WTC11 (cell line): ENCODE measurements at regions not wholly inside any gene's neighbourhood (a gene's known extent, or its start where the extent isn't known, plus 50 kb on each side); places are given as distances from the start of the nearest gene placed in this dataset.

Experiments
- ATAC-seq: fragments of 200-7000 bp; cut with Tn5 transposase; 2 replicates; pipeline ENCODE4 v1.10.0; 2021; ENCODE audit warnings: mild to moderate bottlenecking, moderate library complexity
- CTCF ChIA-PET: fragments of 300-600 bp; sonication (Branson Sonifier 250); formaldehyde crosslinking; loops from one replicate; lab custom pipeline; 2021; ENCODE audit warnings: antibody characterized with exemption; lab: Charles Lee
- POLR2A ChIA-PET: fragments of 350-600 bp; sonication (Branson Sonifier 250); formaldehyde crosslinking; loops from one replicate; lab custom pipeline; 2021; ENCODE audit warnings: antibody characterized with exemption; lab: Charles Lee
- DNase-seq: peaks from one replicate; pipeline ENCODE4 v3.0.0; 2021; ENCODE audit warnings: low spot score
- H3K27ac Mint-ChIP-seq: 2 replicates; pipeline ENCODE4 v1.8.0; 2021; ENCODE audit warnings: mixed read lengths
- H3K27me3 Mint-ChIP-seq: 2 replicates; pipeline ENCODE4 v1.8.0; 2021; ENCODE audit warnings: low read depth, mild to moderate bottlenecking, moderate library complexity, mixed read lengths
- H3K36me3 Mint-ChIP-seq: 2 replicates; pipeline ENCODE4 v1.8.0; 2021; ENCODE audit warnings: mixed read lengths
- H3K4me1 Mint-ChIP-seq: 2 replicates; pipeline ENCODE4 v1.8.0; 2022; ENCODE audit warnings: mixed read lengths
- H3K4me3 Mint-ChIP-seq: 2 replicates; pipeline ENCODE4 v1.8.0; 2021; ENCODE audit warnings: mild to moderate bottlenecking, moderate library complexity, mixed read lengths
- H3K9me3 Mint-ChIP-seq: 2 replicates; pipeline ENCODE4 v1.8.0; 2021; ENCODE audit warnings: mixed read lengths
- ELF4 ChIP-seq: sonication (generic); formaldehyde crosslinking; IDR thresholded peaks from 2 replicates; pipeline ENCODE4 v1.8.1; 2022; ENCODE audit warnings: low read depth, mild to moderate bottlenecking, moderate library complexity, missing genetic modification reagents
- GABPB1 ChIP-seq: sonication (generic); formaldehyde crosslinking; IDR thresholded peaks from 2 replicates; pipeline ENCODE4 v1.8.1; 2023; ENCODE audit warnings: mild to moderate bottlenecking, missing genetic modification reagents
- GRHL2 ChIP-seq: fragments of 250-450 bp; sonication (Bioruptor Pico); IDR thresholded peaks from 2 replicates; pipeline ENCODE4 v1.8.0; 2022; ENCODE audit warnings: mild to moderate bottlenecking, moderate library complexity; ENCODE audit not compliant: insufficient replicate concordance, severe bottlenecking
- JAZF1 ChIP-seq: fragments of 250-450 bp; sonication (Bioruptor Pico); IDR thresholded peaks from 2 replicates; pipeline ENCODE4 v1.9.0; 2021; ENCODE audit warnings: moderate library complexity, mild to moderate bottlenecking, inconsistent platforms
- KAT7 ChIP-seq: sonication (generic); formaldehyde crosslinking; IDR thresholded peaks from 2 replicates; pipeline ENCODE4 v1.8.1; 2023; ENCODE audit warnings: missing genetic modification reagents, mild to moderate bottlenecking, borderline replicate concordance
- MLX ChIP-seq: sonication (generic); formaldehyde crosslinking; IDR thresholded peaks from 2 replicates; pipeline ENCODE4 v1.8.1; 2023; ENCODE audit warnings: mild to moderate bottlenecking, missing genetic modification reagents, moderate library complexity
- NFATC4 ChIP-seq: fragments of 250-450 bp; sonication (Bioruptor Pico); IDR thresholded peaks from 2 replicates; pipeline ENCODE4 v1.9.0; 2021; ENCODE audit warnings: mild to moderate bottlenecking
- NFE2L1 ChIP-seq: sonication (generic); formaldehyde crosslinking; IDR thresholded peaks from 2 replicates; pipeline ENCODE4 v1.8.1; 2023; ENCODE audit warnings: missing genetic modification reagents
- NR1H2 ChIP-seq: sonication (generic); formaldehyde crosslinking; IDR thresholded peaks from 2 replicates; pipeline ENCODE4 v1.9.0; 2021; ENCODE audit warnings: mild to moderate bottlenecking, moderate library complexity, missing genetic modification reagents
- NR3C1 ChIP-seq: sonication (generic); formaldehyde crosslinking; conservative IDR thresholded peaks from 2 replicates; pipeline ENCODE4 v1.8.1; 2023; ENCODE audit warnings: low read depth, mild to moderate bottlenecking, missing genetic modification reagents
- PREB ChIP-seq: sonication (generic); formaldehyde crosslinking; IDR thresholded peaks from 2 replicates; pipeline ENCODE4 v1.8.1; 2022; ENCODE audit warnings: mild to moderate bottlenecking, missing genetic modification reagents, moderate library complexity, borderline replicate concordance
- RELA ChIP-seq: sonication (generic); formaldehyde crosslinking; IDR thresholded peaks from 2 replicates; pipeline ENCODE4 v1.8.1; 2022; ENCODE audit warnings: missing genetic modification reagents, mild to moderate bottlenecking, borderline replicate concordance
- TEAD1 ChIP-seq: sonication (generic); formaldehyde crosslinking; IDR thresholded peaks from 2 replicates; pipeline ENCODE4 v1.8.0; 2022; ENCODE audit warnings: mild to moderate bottlenecking, missing genetic modification reagents
- USF2 ChIP-seq: sonication (generic); formaldehyde crosslinking; IDR thresholded peaks from 2 replicates; pipeline ENCODE4 v1.8.1; 2023; ENCODE audit warnings: mild to moderate bottlenecking, missing genetic modification reagents, moderate library complexity
- ZNF138 ChIP-seq: sonication (generic); formaldehyde crosslinking; conservative IDR thresholded peaks from 2 replicates; pipeline ENCODE4 v1.8.1; 2022; ENCODE audit warnings: mild to moderate bottlenecking, moderate library complexity, missing genetic modification reagents
- ZNF263 ChIP-seq: sonication (generic); formaldehyde crosslinking; IDR thresholded peaks from 2 replicates; pipeline ENCODE4 v1.8.1; 2022; ENCODE audit warnings: low read depth, mild to moderate bottlenecking, moderate library complexity, missing genetic modification reagents
- ZNF416 ChIP-seq: fragments of 250-450 bp; sonication (Bioruptor Pico); IDR thresholded peaks from 2 replicates; pipeline ENCODE4 v1.9.0; 2021; ENCODE audit warnings: mild to moderate bottlenecking, inconsistent platforms
- ZSCAN18 ChIP-seq: fragments of 250-450 bp; sonication (Bioruptor Pico); IDR thresholded peaks from 2 replicates; pipeline ENCODE4 v2.1.2; 2022; ENCODE audit warnings: mild to moderate bottlenecking, moderate library complexity
- TF ChIP-seq, protein P1 (sequence below): fragments of 250-450 bp; sonication (Bioruptor Pico); IDR thresholded peaks from 2 replicates; pipeline ENCODE4 v1.8.0; 2021; ENCODE audit warnings: mild to moderate bottlenecking
- TF ChIP-seq, protein P2 (sequence below): sonication (generic); formaldehyde crosslinking; IDR thresholded peaks from 2 replicates; pipeline ENCODE4 v1.8.1; 2022; ENCODE audit warnings: mild to moderate bottlenecking, moderate library complexity, missing genetic modification reagents
- TF ChIP-seq, protein P3 (sequence below): fragments of 250-450 bp; sonication (Bioruptor Pico); IDR thresholded peaks from 2 replicates; pipeline ENCODE4 v1.9.0; 2021; ENCODE audit warnings: mild to moderate bottlenecking
- TF ChIP-seq, protein P4 (sequence below): sonication (generic); formaldehyde crosslinking; IDR thresholded peaks from 2 replicates; pipeline ENCODE4 v1.8.1; 2023; ENCODE audit warnings: mild to moderate bottlenecking, moderate library complexity, missing genetic modification reagents

DNA sequence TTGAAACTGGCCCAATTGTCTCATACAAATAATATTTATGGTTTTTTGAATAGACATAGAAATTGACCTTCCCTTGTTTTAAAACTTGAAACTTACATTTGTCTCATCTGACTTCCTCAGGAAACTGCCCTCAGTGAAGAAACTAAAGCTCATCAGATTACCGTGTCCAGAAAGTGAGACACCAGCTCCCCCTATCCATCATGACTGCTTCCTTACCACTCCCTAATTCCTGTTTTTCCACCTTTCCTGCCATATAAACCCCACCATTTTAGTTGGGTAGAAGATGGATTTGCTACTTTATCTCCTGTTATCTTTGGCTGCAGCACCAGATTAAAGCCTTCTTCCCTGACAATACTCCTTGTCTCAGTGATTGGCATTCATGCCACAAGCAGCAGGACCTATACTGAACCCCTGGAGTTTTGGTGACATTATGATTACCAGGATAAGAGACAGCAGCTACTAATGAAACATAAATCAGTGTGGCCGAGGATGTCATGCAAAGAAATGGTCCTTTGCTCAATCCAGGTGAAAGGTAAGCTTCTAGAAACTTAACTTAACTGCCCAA is 1627.6 kb upstream of the ZEB2 start (continued):
- TF ChIP-seq GRHL2 (CRISPR knock-in tag) (no peak), GABPB1 (CRISPR knock-in tag) (no peak), ELF4 (no peak), PREB (no peak), MLX (CRISPR knock-in tag) (no peak), ZNF416 (CRISPR knock-in tag) (no peak), USF2 (CRISPR knock-in tag) (no peak), TEAD1 (CRISPR knock-in tag) (no peak), KAT7 (CRISPR knock-in tag) (no peak)

DNA sequence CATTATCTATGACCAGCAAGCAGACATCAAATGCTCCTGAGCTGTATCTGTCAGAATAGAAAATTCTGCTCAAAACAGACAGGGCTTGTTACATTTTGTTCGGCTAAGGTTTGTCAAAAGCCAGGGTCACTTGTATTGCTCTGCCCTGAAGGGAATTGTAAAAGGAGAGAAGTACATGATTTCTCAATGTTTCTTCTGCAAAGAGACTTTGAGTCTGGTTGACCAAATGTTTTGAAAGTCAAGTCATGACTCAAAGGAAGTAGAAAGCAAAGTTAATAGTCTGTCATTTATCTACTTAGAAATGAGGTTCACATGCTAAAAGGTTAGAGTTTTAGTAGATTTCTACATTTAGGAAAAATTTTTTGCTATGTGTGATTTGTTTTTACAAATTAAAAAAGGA is 1624.1 kb upstream of the ZEB2 start:
- no peaks in the 10 kb centered on the region for H3K36me3 Mint-ChIP-seq
- H3K9me3 Mint-ChIP-seq: no peaks in the 10 kb centered on the region
- ATAC-seq (no peak), DNase-seq (no peak)
- CTCF ChIA-PET: no interaction called here
- TF ChIP-seq, protein P1, sequence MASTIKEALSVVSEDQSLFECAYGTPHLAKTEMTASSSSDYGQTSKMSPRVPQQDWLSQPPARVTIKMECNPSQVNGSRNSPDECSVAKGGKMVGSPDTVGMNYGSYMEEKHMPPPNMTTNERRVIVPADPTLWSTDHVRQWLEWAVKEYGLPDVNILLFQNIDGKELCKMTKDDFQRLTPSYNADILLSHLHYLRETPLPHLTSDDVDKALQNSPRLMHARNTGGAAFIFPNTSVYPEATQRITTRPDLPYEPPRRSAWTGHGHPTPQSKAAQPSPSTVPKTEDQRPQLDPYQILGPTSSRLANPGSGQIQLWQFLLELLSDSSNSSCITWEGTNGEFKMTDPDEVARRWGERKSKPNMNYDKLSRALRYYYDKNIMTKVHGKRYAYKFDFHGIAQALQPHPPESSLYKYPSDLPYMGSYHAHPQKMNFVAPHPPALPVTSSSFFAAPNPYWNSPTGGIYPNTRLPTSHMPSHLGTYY: no peak
- TF ChIP-seq NR1H2 (CRISPR knock-in tag) (no peak), ZNF263 (no peak), USF2 (CRISPR knock-in tag) (no peak), ZNF416 (CRISPR knock-in tag) (no peak)
- no peak overlapping the region for H3K4me3 Mint-ChIP-seq
- POLR2A ChIA-PET: interaction anchor here (0.6 kb wide), 1 partner anchor 313 kb away, joined by 11 read pairs; no protein-coding TSS in a partner anchor
- H3K27ac Mint-ChIP-seq: no peak overlapping the region
- 0 out of 2 replicates have a peak, but pooled peaks cover 2% of the 10 kb centered on the region for H3K4me1 Mint-ChIP-seq
- H3K27me3 Mint-ChIP-seq: no peaks in the 10 kb centered on the region

DNA sequence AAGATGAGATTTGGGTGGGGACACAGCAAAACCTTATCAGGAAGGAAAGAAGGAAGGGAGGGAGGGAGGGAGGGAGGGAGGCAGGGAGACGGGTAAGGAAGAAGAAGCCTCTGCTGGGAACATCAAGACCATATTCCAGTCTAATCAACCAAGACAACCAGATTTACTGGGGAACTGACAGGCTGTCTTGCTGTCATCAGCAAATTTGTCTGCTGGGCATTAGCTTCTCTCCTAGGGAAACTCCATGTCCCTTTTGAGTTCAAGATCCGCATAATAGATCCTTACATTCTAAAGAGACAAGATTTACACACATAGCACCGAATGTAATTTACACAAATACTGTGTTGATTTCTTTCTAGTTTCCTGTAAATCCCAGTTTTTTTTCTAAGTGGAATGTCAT is 1618.9 kb upstream of the ZEB2 start:
- peaks cover 12% of the 10 kb centered on the region; the same call in 1 of the 2 replicates for H3K36me3 Mint-ChIP-seq
- no peak overlapping the region for H3K4me3 Mint-ChIP-seq
- TF ChIP-seq NR3C1 (no peak), RELA (CRISPR knock-in tag) (no peak), ZSCAN18 (CRISPR knock-in tag) (no peak), MLX (CRISPR knock-in tag) (no peak), JAZF1 (CRISPR knock-in tag) (no peak), NFE2L1 (CRISPR knock-in tag) (no peak), ZNF138 (CRISPR knock-in tag) (no peak), NFATC4 (CRISPR knock-in tag) (no peak)
- TF ChIP-seq, protein P2, sequence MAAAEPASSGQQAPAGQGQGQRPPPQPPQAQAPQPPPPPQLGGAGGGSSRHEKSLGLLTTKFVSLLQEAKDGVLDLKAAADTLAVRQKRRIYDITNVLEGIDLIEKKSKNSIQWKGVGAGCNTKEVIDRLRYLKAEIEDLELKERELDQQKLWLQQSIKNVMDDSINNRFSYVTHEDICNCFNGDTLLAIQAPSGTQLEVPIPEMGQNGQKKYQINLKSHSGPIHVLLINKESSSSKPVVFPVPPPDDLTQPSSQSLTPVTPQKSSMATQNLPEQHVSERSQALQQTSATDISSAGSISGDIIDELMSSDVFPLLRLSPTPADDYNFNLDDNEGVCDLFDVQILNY: no peak
- TF ChIP-seq, protein P3, sequence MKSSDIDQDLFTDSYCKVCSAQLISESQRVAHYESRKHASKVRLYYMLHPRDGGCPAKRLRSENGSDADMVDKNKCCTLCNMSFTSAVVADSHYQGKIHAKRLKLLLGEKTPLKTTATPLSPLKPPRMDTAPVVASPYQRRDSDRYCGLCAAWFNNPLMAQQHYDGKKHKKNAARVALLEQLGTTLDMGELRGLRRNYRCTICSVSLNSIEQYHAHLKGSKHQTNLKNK: no peak
- TF ChIP-seq, protein P4, sequence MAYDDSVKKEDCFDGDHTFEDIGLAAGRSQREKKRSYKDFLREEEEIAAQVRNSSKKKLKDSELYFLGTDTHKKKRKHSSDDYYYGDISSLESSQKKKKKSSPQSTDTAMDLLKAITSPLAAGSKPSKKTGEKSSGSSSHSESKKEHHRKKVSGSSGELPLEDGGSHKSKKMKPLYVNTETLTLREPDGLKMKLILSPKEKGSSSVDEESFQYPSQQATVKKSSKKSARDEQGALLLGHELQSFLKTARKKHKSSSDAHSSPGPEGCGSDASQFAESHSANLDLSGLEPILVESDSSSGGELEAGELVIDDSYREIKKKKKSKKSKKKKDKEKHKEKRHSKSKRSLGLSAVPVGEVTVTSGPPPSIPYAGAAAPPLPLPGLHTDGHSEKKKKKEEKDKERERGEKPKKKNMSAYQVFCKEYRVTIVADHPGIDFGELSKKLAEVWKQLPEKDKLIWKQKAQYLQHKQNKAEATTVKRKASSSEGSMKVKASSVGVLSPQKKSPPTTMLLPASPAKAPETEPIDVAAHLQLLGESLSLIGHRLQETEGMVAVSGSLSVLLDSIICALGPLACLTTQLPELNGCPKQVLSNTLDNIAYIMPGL: no peak
- no peaks in the 10 kb centered on the region for H3K27me3 Mint-ChIP-seq
- H3K4me1 Mint-ChIP-seq: peaks cover 7% of the 10 kb centered on the region
- H3K27ac Mint-ChIP-seq: no peak overlapping the region
- POLR2A ChIA-PET: no interaction called here
- peaks cover 14% of the 10 kb centered on the region for H3K9me3 Mint-ChIP-seq
- DNase-seq: no peak
- CTCF ChIA-PET: interaction anchor here (0.7 kb wide), 1 partner anchor 365 kb away, joined by 3 read pairs; no protein-coding TSS in a partner anchor
- no peak for ATAC-seq
